IMR-90 (cell line): ENCODE measurements at regions not wholly inside any gene's neighbourhood (a gene's known extent, or its start where the extent isn't known, plus 50 kb on each side); places are given as distances from the start of the nearest gene placed in this dataset.

Experiments used
- ATAC-seq: fragments of 200-7000 bp; cut with Tn5 transposase; 2 replicates; pipeline ENCODE4 v1.9.1; 2020; ENCODE audit warnings: low read depth, mild to moderate bottlenecking, moderate library complexity
- BruUV-seq: library from RNA; stranded (reverse); fragments of 400-500 nt; replicated peaks from 2 replicates; lab custom pipeline; 2021; lab: Mats Ljungman, UMichigan
- CTCF ChIA-PET: fragments of 300-600 bp; formaldehyde crosslinking; extraction: SDS; loops from one replicate; lab custom pipeline; 2021; ENCODE audit warnings: antibody characterized with exemption; lab: Yijun Ruan, JAX
- POLR2A ChIA-PET: fragments of 300-600 bp; sonication (Branson Sonifier 250); formaldehyde crosslinking; loops from one replicate; lab custom pipeline; 2022; ENCODE audit warnings: antibody characterized with exemption; ENCODE audit not compliant: unreplicated experiment; lab: Charles Lee
- DNase-seq: peaks from one replicate; pipeline ENCODE4 v3.0.0; 2013
- H2AFZ ChIP-seq: replicated peaks from 2 replicates; pipeline ENCODE3; 2013; ENCODE audit warnings: low read length, mild to moderate bottlenecking; ENCODE audit not compliant: poor library complexity
- H2AK5ac ChIP-seq: 2 replicates; pipeline ENCODE4 v1.6.1; 2013; ENCODE audit warnings: low read depth, low read length, inconsistent platforms
- H2AK9ac ChIP-seq: replicated peaks from 2 replicates; pipeline ENCODE3; 2013; ENCODE audit warnings: mild to moderate bottlenecking, low read depth, low read length, moderate library complexity; ENCODE audit not compliant: poor library complexity
- H2BK120ac ChIP-seq: 2 replicates; pipeline ENCODE4 v1.6.1; 2013; ENCODE audit warnings: low read depth, low read length, inconsistent platforms
- H2BK15ac ChIP-seq: 3 replicates; pipeline ENCODE4 v1.6.1; 2013; ENCODE audit warnings: low read depth, low read length, inconsistent platforms
- H2BK20ac ChIP-seq: 2 replicates; pipeline ENCODE4 v1.6.1; 2013; ENCODE audit warnings: low read depth, mild to moderate bottlenecking, inconsistent platforms, low read length, moderate library complexity
- H2BK5ac ChIP-seq: 2 replicates; pipeline ENCODE4 v1.6.1; 2013; ENCODE audit warnings: mild to moderate bottlenecking, low read depth, low read length, inconsistent platforms; ENCODE audit not compliant: poor library complexity, severe bottlenecking
- H3K14ac ChIP-seq: replicated peaks from 2 replicates; pipeline ENCODE4 v1.6.1; 2013; ENCODE audit warnings: low read depth, low read length, inconsistent platforms
- H3K18ac ChIP-seq: 2 replicates; pipeline ENCODE4 v1.6.1; 2013; ENCODE audit warnings: low read depth, low read length, control low read depth
- H3K23ac ChIP-seq: 2 replicates; pipeline ENCODE4 v1.6.1; 2013; ENCODE audit warnings: low read depth, low read length, inconsistent platforms
- H3K27ac ChIP-seq: 2 replicates; pipeline ENCODE4 v1.5.1; 2013; ENCODE audit warnings: mild to moderate bottlenecking, control low read depth, low read length; ENCODE audit not compliant: insufficient read depth
- H3K27me3 ChIP-seq: 2 replicates; pipeline ENCODE4 v1.6.1; 2013; ENCODE audit warnings: low read length; ENCODE audit not compliant: control insufficient read depth, insufficient read depth
- H3K36me3 ChIP-seq: 2 replicates; pipeline ENCODE4 v1.6.1; 2013; ENCODE audit warnings: low read length, mixed read lengths; ENCODE audit not compliant: control insufficient read depth, insufficient read depth
- H3K4ac ChIP-seq: 2 replicates; pipeline ENCODE4 v1.6.1; 2013; ENCODE audit warnings: low read depth, low read length, inconsistent platforms
- H3K4me1 ChIP-seq: 2 replicates; pipeline ENCODE4 v1.6.1; 2013; ENCODE audit warnings: low read length, mixed read lengths; ENCODE audit not compliant: control insufficient read depth, insufficient read depth
- H3K4me2 ChIP-seq: 2 replicates; pipeline ENCODE4 v1.6.1; 2013; ENCODE audit warnings: low read depth, mild to moderate bottlenecking, control low read depth, low read length, moderate library complexity
- H3K4me3 ChIP-seq: 2 replicates; pipeline ENCODE4 v1.5.1; 2013; ENCODE audit warnings: low read depth, mild to moderate bottlenecking, control low read depth, low read length, moderate library complexity; ENCODE audit not compliant: insufficient read depth
- H3K56ac ChIP-seq: 2 replicates; pipeline ENCODE4 v1.6.1; 2013; ENCODE audit warnings: low read length, inconsistent platforms; ENCODE audit not compliant: insufficient read depth; ENCODE audit errors: extremely low read depth
- H3K79me1 ChIP-seq, 2 experiments: 2 replicates each; pipeline ENCODE4 v1.6.1; 2013; ENCODE audit warnings: low read length in 2 of 2, inconsistent platforms in 1 of 2, low read depth in 1 of 2
- H3K9ac ChIP-seq: 2 replicates; pipeline ENCODE4 v1.6.1; 2013; ENCODE audit warnings: low read depth, low read length, control low read depth
- H3K9me1 ChIP-seq: 2 replicates; pipeline ENCODE4 v1.6.1; 2013; ENCODE audit warnings: low read length, inconsistent platforms; ENCODE audit not compliant: insufficient read depth
- H3K9me3 ChIP-seq: 2 replicates; pipeline ENCODE4 v1.6.1; 2013; ENCODE audit warnings: low read length; ENCODE audit not compliant: control insufficient read depth, insufficient read depth
- H4K20me1 ChIP-seq: 2 replicates; pipeline ENCODE4 v1.6.1; 2013; ENCODE audit warnings: low read length, inconsistent platforms; ENCODE audit not compliant: insufficient read depth
- H4K5ac ChIP-seq: 2 replicates; pipeline ENCODE4 v1.6.1; 2013; ENCODE audit warnings: mild to moderate bottlenecking, low read depth, low read length, control low read depth
- H4K8ac ChIP-seq, 2 experiments: 2 replicates each; pipeline ENCODE4 v1.6.1; 2013; ENCODE audit warnings: low read depth in 2 of 2, low read length in 2 of 2, control low read depth in 1 of 2, inconsistent platforms in 1 of 2
- H4K91ac ChIP-seq: 2 replicates; pipeline ENCODE4 v1.6.1; 2013; ENCODE audit warnings: low read depth, low read length, inconsistent platforms; ENCODE audit not compliant: insufficient read depth
- BHLHE40 ChIP-seq: fragments of 150-350 bp; IDR thresholded peaks from 2 replicates; pipeline ENCODE4 v1.6.1; 2016; ENCODE audit warnings: mild to moderate bottlenecking, low read depth, low read length
- CEBPB ChIP-seq: IDR thresholded peaks from 2 replicates; pipeline ENCODE4 v1.6.1; 2012; ENCODE audit warnings: low read depth, low read length, improper control_type of control experiment
- CHD1 ChIP-seq: IDR thresholded peaks from 2 replicates; pipeline ENCODE4 v1.6.1; 2012; ENCODE audit warnings: low read depth, low read length, improper control_type of control experiment
- FOS ChIP-seq: fragments of 150-350 bp; IDR thresholded peaks from 2 replicates; pipeline ENCODE4 v1.6.1; 2016; ENCODE audit warnings: low read depth, low read length
- RAD21 ChIP-seq: IDR thresholded peaks from 2 replicates; pipeline ENCODE4 v1.6.1; 2012; ENCODE audit warnings: low read length, improper control_type of control experiment
- RCOR1 ChIP-seq: IDR thresholded peaks from 2 replicates; pipeline ENCODE4 v1.6.1; 2012; ENCODE audit warnings: mild to moderate bottlenecking, low read length, improper control_type of control experiment; ENCODE audit not compliant: insufficient replicate concordance
- SMC3 ChIP-seq: fragments of 150-350 bp; IDR thresholded peaks from 2 replicates; pipeline ENCODE4 v1.6.1; 2016; ENCODE audit warnings: low read depth, mild to moderate bottlenecking, antibody characterized with exemption, low read length, moderate library complexity
- WGBS, 2 experiments: methylation state at CpG; one replicate each; pipeline versions ENCODE4 v1.1.5 to v1.1.7; 2013; ENCODE audit warnings: missing lambda C conversion rate in 2 of 2; ENCODE audit not compliant: insufficient read length in 1 of 2; ENCODE audit errors: extremely low coverage in 2 of 2; 5-methylcytosine and 5-hydroxymethylcytosine counted together
- dilution Hi-C: fragments of 300-500 bp; cut with HindIII; formaldehyde crosslinking; loops from one replicate; pipeline ENCODE4 v1.14.3; 2018; ENCODE audit warnings: low sequenced_read_pairs; ENCODE audit not compliant: unreplicated experiment
- in situ Hi-C: fragments of 300-500 bp; cut with MboI; formaldehyde crosslinking; loops from 3 replicates; pipeline ENCODE4 v1.14.3; 2019; ENCODE audit warnings: low sequenced_read_pairs, inconsistent platforms, mixed read lengths
- intact Hi-C: fragments of 100-400 bp; cut with micrococcal nuclease; formaldehyde crosslinking; loops from 2 replicates; pipeline ENCODE4 v1.10.0; 2022
- TF ChIP-seq, protein P1 (sequence below): conservative IDR thresholded peaks from 2 replicates; pipeline ENCODE4 v1.5.1; 2012; ENCODE audit warnings: mild to moderate bottlenecking, low read depth, low read length, improper control_type of control experiment
- TF ChIP-seq, protein P2 (sequence below): fragments of 150-350 bp; IDR thresholded peaks from 2 replicates; pipeline ENCODE4 v1.6.1; 2016; ENCODE audit warnings: low read depth, mild to moderate bottlenecking, low read length, moderate library complexity, borderline replicate concordance
- TF ChIP-seq, protein P3 (sequence below): fragments of 150-350 bp; IDR thresholded peaks from 2 replicates; pipeline ENCODE4 v1.6.1; 2017; ENCODE audit warnings: mild to moderate bottlenecking, antibody characterized with exemption, low read length, low read depth

DNA sequence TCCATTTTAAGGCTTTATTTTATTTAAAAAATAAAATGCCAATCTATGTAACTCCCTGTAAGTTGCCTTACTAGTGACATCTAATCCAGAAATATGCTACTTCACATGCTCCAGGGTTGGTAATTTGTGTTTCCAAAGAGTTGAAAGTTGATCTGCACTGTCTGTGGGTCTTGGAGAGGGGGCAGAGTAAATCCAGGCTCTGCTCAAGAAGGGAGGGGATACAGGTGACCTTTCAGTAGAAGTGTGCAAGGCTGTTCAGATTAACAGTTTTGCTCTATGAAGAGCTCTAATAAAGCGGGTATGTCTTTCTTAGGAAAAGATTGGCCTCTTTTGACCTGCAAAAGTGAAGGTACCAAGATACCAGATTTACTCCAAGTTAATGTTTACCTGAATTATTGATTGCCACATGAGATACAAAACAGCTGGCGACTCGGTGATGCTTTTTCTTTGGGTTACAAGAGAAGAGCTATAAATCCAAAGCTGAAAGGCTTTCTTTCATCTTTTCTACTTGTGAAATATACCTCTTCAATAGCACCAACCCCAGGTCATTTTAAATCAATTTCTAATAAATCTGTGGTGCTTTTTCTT, 75.6 kb upstream of the FLRT2 start:
- no peak overlapping the region for H3K4me3 ChIP-seq
- no peak overlapping the region for H3K56ac ChIP-seq
- TF ChIP-seq BHLHE40, result no peak
- no peak for TF ChIP-seq FOS
- TF ChIP-seq, protein P1, sequence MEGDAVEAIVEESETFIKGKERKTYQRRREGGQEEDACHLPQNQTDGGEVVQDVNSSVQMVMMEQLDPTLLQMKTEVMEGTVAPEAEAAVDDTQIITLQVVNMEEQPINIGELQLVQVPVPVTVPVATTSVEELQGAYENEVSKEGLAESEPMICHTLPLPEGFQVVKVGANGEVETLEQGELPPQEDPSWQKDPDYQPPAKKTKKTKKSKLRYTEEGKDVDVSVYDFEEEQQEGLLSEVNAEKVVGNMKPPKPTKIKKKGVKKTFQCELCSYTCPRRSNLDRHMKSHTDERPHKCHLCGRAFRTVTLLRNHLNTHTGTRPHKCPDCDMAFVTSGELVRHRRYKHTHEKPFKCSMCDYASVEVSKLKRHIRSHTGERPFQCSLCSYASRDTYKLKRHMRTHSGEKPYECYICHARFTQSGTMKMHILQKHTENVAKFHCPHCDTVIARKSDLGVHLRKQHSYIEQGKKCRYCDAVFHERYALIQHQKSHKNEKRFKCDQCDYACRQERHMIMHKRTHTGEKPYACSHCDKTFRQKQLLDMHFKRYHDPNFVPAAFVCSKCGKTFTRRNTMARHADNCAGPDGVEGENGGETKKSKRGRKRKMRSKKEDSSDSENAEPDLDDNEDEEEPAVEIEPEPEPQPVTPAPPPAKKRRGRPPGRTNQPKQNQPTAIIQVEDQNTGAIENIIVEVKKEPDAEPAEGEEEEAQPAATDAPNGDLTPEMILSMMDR, result no peak
- no peak for TF ChIP-seq CHD1
- no peak for TF ChIP-seq RAD21
- TF ChIP-seq SMC3, result no peak
- TF ChIP-seq, protein P2, sequence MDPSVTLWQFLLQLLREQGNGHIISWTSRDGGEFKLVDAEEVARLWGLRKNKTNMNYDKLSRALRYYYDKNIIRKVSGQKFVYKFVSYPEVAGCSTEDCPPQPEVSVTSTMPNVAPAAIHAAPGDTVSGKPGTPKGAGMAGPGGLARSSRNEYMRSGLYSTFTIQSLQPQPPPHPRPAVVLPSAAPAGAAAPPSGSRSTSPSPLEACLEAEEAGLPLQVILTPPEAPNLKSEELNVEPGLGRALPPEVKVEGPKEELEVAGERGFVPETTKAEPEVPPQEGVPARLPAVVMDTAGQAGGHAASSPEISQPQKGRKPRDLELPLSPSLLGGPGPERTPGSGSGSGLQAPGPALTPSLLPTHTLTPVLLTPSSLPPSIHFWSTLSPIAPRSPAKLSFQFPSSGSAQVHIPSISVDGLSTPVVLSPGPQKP, result no peak
- no peak for TF ChIP-seq RCOR1
- no peak for TF ChIP-seq CEBPB
- TF ChIP-seq, protein P3, sequence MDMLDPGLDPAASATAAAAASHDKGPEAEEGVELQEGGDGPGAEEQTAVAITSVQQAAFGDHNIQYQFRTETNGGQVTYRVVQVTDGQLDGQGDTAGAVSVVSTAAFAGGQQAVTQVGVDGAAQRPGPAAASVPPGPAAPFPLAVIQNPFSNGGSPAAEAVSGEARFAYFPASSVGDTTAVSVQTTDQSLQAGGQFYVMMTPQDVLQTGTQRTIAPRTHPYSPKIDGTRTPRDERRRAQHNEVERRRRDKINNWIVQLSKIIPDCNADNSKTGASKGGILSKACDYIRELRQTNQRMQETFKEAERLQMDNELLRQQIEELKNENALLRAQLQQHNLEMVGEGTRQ, result no peak
- H2BK20ac ChIP-seq, result no peak overlapping the region
- ChIA-PET POLR2A (no interaction called here), CTCF (no interaction called here)
- no peaks in the 10 kb centered on the region for H3K9me1 ChIP-seq
- no peak overlapping the region for H3K4me2 ChIP-seq
- H4K8ac ChIP-seq, result no peak overlapping the region
- no peak overlapping the region for H2BK15ac ChIP-seq
- ATAC-seq (no peak), DNase-seq (no peak)
- H3K9ac ChIP-seq, result no peak overlapping the region
- BruUV-seq, result no TSS peak
- no peak overlapping the region for H3K4ac ChIP-seq
- no peak overlapping the region for H2AK9ac ChIP-seq
- H2BK5ac ChIP-seq, result no peak overlapping the region
- no peaks in the 10 kb centered on the region for H4K20me1 ChIP-seq
- H2AFZ ChIP-seq, result no peak overlapping the region
- in situ Hi-C loops (no loop called here), intact Hi-C loops (no loop called here), dilution Hi-C loops (no loop called here)
- H3K9me3 ChIP-seq, result no peaks in the 10 kb centered on the region
- no peak overlapping the region for H3K14ac ChIP-seq
- H3K23ac ChIP-seq, result no peak overlapping the region
- H2AK5ac ChIP-seq, result no peak overlapping the region
- no peak overlapping the region for H3K18ac ChIP-seq
- H2BK120ac ChIP-seq, result no peak overlapping the region
- H3K4me1 ChIP-seq, result no peaks in the 10 kb centered on the region
- H3K36me3 ChIP-seq, result no peaks in the 10 kb centered on the region
- H3K27ac ChIP-seq, result no peak overlapping the region
- H4K5ac ChIP-seq, result no peak overlapping the region
- no peaks in the 10 kb centered on the region for H3K79me1 ChIP-seq
- no peaks in the 10 kb centered on the region for H3K27me3 ChIP-seq
- WGBS, 2 experiments, result no CpG with 5 or more reads among the region's 3 CpGs
- H4K91ac ChIP-seq, result no peak overlapping the region
